H1 (cell line): ENCODE measurements at regions not wholly inside any gene's neighbourhood (a gene's known extent, or its start where the extent isn't known, plus 50 kb on each side); places are given as distances from the start of the nearest gene placed in this dataset.

Source experiments
- CTCF ChIA-PET: fragments of 300-600 bp; sonication (Branson Sonifier 250); formaldehyde crosslinking; loops from one replicate; lab custom pipeline; 2021; ENCODE audit not compliant: partially characterized antibody; lab: Charles Lee
- POLR2A ChIA-PET: fragments of 300-600 bp; sonication (Branson Sonifier 250); formaldehyde crosslinking; loops from one replicate; lab custom pipeline; 2021; ENCODE audit warnings: inconsistent platforms; ENCODE audit not compliant: partially characterized antibody; lab: Charles Lee
- DNase-seq, 2 experiments: peaks; one replicate each; pipeline versions ENCODE4 v3.0.0 to v3.0.0-alpha.2; 2010 to 2022; ENCODE audit warnings: low spot score in 2 of 2, low read depth in 1 of 2, mixed read lengths in 1 of 2
- FAIRE-seq: peaks from 2 replicates; lab custom pipeline; 2011; peaks lifted over from hg19 to GRCh38; lab: Jason Lieb, UNC
- H2AFZ ChIP-seq: 2 replicates; pipeline ENCODE4 v1.8.1; 2012; ENCODE audit warnings: low read length, inconsistent platforms
- H2AK5ac ChIP-seq: 2 replicates; pipeline ENCODE4 v1.6.1; 2013; ENCODE audit warnings: low read depth, low read length
- H2BK120ac ChIP-seq: replicated peaks from 2 replicates; pipeline ENCODE3; 2013; ENCODE audit warnings: low read depth, low read length, inconsistent platforms
- H2BK12ac ChIP-seq: 2 replicates; pipeline ENCODE4 v1.6.1; 2013; ENCODE audit warnings: low read depth, low read length
- H2BK15ac ChIP-seq: 2 replicates; pipeline ENCODE4 v1.6.1; 2013; ENCODE audit warnings: low read length
- H2BK20ac ChIP-seq: 2 replicates; pipeline ENCODE4 v1.6.1; 2013; ENCODE audit warnings: low read length
- H2BK5ac ChIP-seq: 2 replicates; pipeline ENCODE4 v1.6.1; 2013; ENCODE audit warnings: low read depth, low read length
- H3K14ac ChIP-seq: 2 replicates; pipeline ENCODE4 v1.6.1; 2013; ENCODE audit warnings: inconsistent platforms; ENCODE audit not compliant: insufficient read length
- H3K18ac ChIP-seq: 2 replicates; pipeline ENCODE4 v1.6.1; 2013; ENCODE audit warnings: low read length; ENCODE audit errors: extremely low read depth
- H3K23ac ChIP-seq: 2 replicates; pipeline ENCODE4 v1.6.1; 2013; ENCODE audit warnings: inconsistent platforms; ENCODE audit not compliant: insufficient read length
- H3K23me2 ChIP-seq: 2 replicates; pipeline ENCODE4 v1.6.1; 2013; ENCODE audit warnings: low read depth, low read length
- H3K27ac ChIP-seq: 2 replicates; pipeline ENCODE4 v1.6.1; 2011; ENCODE audit warnings: low read depth, low read length, inconsistent platforms
- H3K27me3 ChIP-seq, 4 experiments: replicated peaks in 1 of 4; 1 replicate in 1 of 4; 2 replicates in 3 of 4; pipeline versions ENCODE4 v1.6.1 to v1.8.1; 2011 to 2013; ENCODE audit warnings: low read length in 3 of 4, mild to moderate bottlenecking in 3 of 4, inconsistent platforms in 2 of 4, mixed read lengths in 2 of 4, moderate library complexity in 1 of 4; ENCODE audit not compliant: control insufficient read depth in 3 of 4, insufficient read depth in 3 of 4; ENCODE audit errors: extremely low read depth in 1 of 4
- H3K36me3 ChIP-seq, 4 experiments: 2 replicates each; pipeline versions ENCODE4 v1.6.1 to v1.8.1; 2011 to 2013; ENCODE audit warnings: mild to moderate bottlenecking in 4 of 4, low read length in 3 of 4, moderate library complexity in 2 of 4, control low read depth in 1 of 4, inconsistent platforms in 1 of 4; ENCODE audit not compliant: insufficient read depth in 4 of 4, control insufficient read depth in 2 of 4
- H3K4ac ChIP-seq: replicated peaks from 2 replicates; pipeline ENCODE3; 2013; ENCODE audit warnings: low read length, low read depth, mixed read lengths, inconsistent platforms; ENCODE audit not compliant: insufficient read length
- H3K4me1 ChIP-seq, 4 experiments: replicated peaks in 1 of 4; 1 replicate in 1 of 4; 2 replicates in 3 of 4; pipeline versions ENCODE4 v1.6.1 to v1.8.1; 2011 to 2013; ENCODE audit warnings: low read length in 3 of 4, inconsistent platforms in 2 of 4, mixed read lengths in 1 of 4; ENCODE audit not compliant: insufficient read depth in 4 of 4, control insufficient read depth in 3 of 4
- H3K4me2 ChIP-seq, 2 experiments: 2 replicates each; pipeline versions ENCODE4 v1.6.1 to v1.8.1; 2011 to 2013; ENCODE audit warnings: low read depth in 2 of 2, low read length in 2 of 2, control low read depth in 1 of 2, inconsistent platforms in 1 of 2, mild to moderate bottlenecking in 1 of 2; ENCODE audit not compliant: insufficient read depth in 1 of 2
- H3K4me3 ChIP-seq, 4 experiments: fragments of 200-600, 300-600 bp in 1 of 4; sonication (generic), shearing (Covaris generic), sonication (Bioruptor Twin) in 1 of 4; 2 replicates each; pipeline versions ENCODE4 v1.5.1 to v1.8.1; 2011 to 2016; ENCODE audit warnings: low read length in 4 of 4, low read depth in 3 of 4, control low read depth in 2 of 4, inconsistent platforms in 2 of 4, mild to moderate bottlenecking in 2 of 4, mixed read lengths in 1 of 4, moderate library complexity in 1 of 4; ENCODE audit not compliant: insufficient read depth in 2 of 4; ENCODE audit errors: extremely low read depth in 1 of 4
- H3K56ac ChIP-seq: replicated peaks from 2 replicates; pipeline ENCODE3; 2013; ENCODE audit warnings: low read depth, mild to moderate bottlenecking, mixed read lengths, low read length, inconsistent platforms; ENCODE audit not compliant: insufficient read length
- H3K79me1 ChIP-seq: 2 replicates; pipeline ENCODE4 v1.6.1; 2013; ENCODE audit warnings: low read depth, low read length, control low read depth
- H3K79me2 ChIP-seq, 2 experiments: 2 replicates each; pipeline versions ENCODE4 v1.6.1 to v1.8.1; 2012 to 2013; ENCODE audit warnings: low read length in 2 of 2, mild to moderate bottlenecking in 2 of 2, inconsistent platforms in 1 of 2; ENCODE audit not compliant: insufficient read depth in 2 of 2, control insufficient read depth in 1 of 2
- H3K9ac ChIP-seq, 4 experiments: replicated peaks in 1 of 4; 1 replicate in 1 of 4; 2 replicates in 3 of 4; pipeline versions ENCODE4 v1.6.1 to v1.8.1; 2011 to 2013; ENCODE audit warnings: low read depth in 3 of 4, low read length in 3 of 4, control low read depth in 2 of 4, mild to moderate bottlenecking in 2 of 4, moderate library complexity in 2 of 4, inconsistent platforms in 1 of 4; ENCODE audit errors: extremely low read depth in 1 of 4
- H3K9me3 ChIP-seq, 2 experiments: 2 replicates each; pipeline versions ENCODE4 v1.6.1 to v1.8.1; 2012 to 2013; ENCODE audit warnings: mild to moderate bottlenecking in 2 of 2, moderate library complexity in 2 of 2, control low read depth in 1 of 2, inconsistent platforms in 1 of 2, low read depth in 1 of 2, low read length in 1 of 2, mixed read lengths in 1 of 2; ENCODE audit not compliant: insufficient read depth in 2 of 2
- H4K20me1 ChIP-seq, 2 experiments: replicated peaks in 1 of 2; 2 replicates each; pipeline versions ENCODE3 to v1.8.1; 2011 to 2013; ENCODE audit warnings: inconsistent platforms in 2 of 2, low read length in 2 of 2, mild to moderate bottlenecking in 1 of 2; ENCODE audit not compliant: insufficient read depth in 2 of 2, control insufficient read depth in 1 of 2
- H4K5ac ChIP-seq: 2 replicates; pipeline ENCODE4 v1.6.1; 2013; ENCODE audit warnings: low read length, low read depth, mixed read lengths, inconsistent platforms; ENCODE audit not compliant: insufficient read length
- H4K8ac ChIP-seq: 2 replicates; pipeline ENCODE4 v1.8.0; 2013; ENCODE audit warnings: mild to moderate bottlenecking, moderate library complexity, low read length, inconsistent platforms; ENCODE audit not compliant: insufficient read depth; ENCODE audit errors: extremely low read depth
- H4K91ac ChIP-seq: replicated peaks from 2 replicates; pipeline ENCODE3; 2013; ENCODE audit warnings: low read length, mixed read lengths, inconsistent platforms; ENCODE audit not compliant: insufficient read length
- CBX8 ChIP-seq: fragments of 300-800, 300-1000 bp; sonication (generic); IDR thresholded peaks from 2 replicates; pipeline ENCODE4 v1.7.1; 2016; ENCODE audit warnings: low read depth, low read length, borderline replicate concordance
- CEBPB ChIP-seq: IDR thresholded peaks from 2 replicates; pipeline ENCODE4 v1.6.1; 2012; ENCODE audit warnings: low read depth, low read length
- FOSL1 ChIP-seq: IDR thresholded peaks from 2 replicates; pipeline ENCODE4 v1.6.1; 2011; ENCODE audit warnings: mild to moderate bottlenecking, low read depth, low read length, moderate library complexity; ENCODE audit not compliant: insufficient read depth
- JUN ChIP-seq: IDR thresholded peaks from 2 replicates; pipeline ENCODE4 v1.6.1; 2011; ENCODE audit warnings: low read depth, mild to moderate bottlenecking, improper control_type of control experiment, low read length
- NANOG ChIP-seq: IDR thresholded peaks from 2 replicates; pipeline ENCODE4 v1.6.1; 2011; ENCODE audit warnings: low read length, low read depth, mild to moderate bottlenecking, inconsistent platforms; ENCODE audit not compliant: insufficient read depth, poor library complexity, severe bottlenecking
- PHF8 ChIP-seq: fragments of 200-600 bp; sonication (generic); conservative IDR thresholded peaks from 2 replicates; pipeline ENCODE4 v1.7.1; 2012; ENCODE audit warnings: low read depth, mild to moderate bottlenecking, inconsistent platforms, low read length, moderate library complexity
- POLR2A ChIP-seq, 2 experiments: IDR thresholded peaks; 1 replicate in 1 of 2; 2 replicates in 1 of 2; pipeline ENCODE4 v1.6.1; 2011; ENCODE audit warnings: low read depth in 2 of 2, low read length in 2 of 2, mild to moderate bottlenecking in 2 of 2; ENCODE audit errors: control extremely low read depth in 1 of 2
- SIN3A ChIP-seq, 2 experiments: IDR thresholded peaks in 1 of 2; conservative IDR thresholded peaks in 1 of 2; 2 replicates each; pipeline ENCODE4 v1.6.1; 2011 to 2012; ENCODE audit warnings: low read length in 2 of 2, improper control_type of control experiment in 1 of 2, low read depth in 1 of 2, mild to moderate bottlenecking in 1 of 2
- YY1 ChIP-seq: IDR thresholded peaks from 2 replicates; pipeline ENCODE4 v1.6.1; 2011; ENCODE audit warnings: low read depth, mild to moderate bottlenecking, low read length
- WGBS, 2 experiments: shearing (Covaris generic) in 1 of 2; methylation state at CpG; one replicate each; pipeline versions ENCODE4 v1.1.6 to v1.1.7; 2013 to 2015; ENCODE audit warnings: low lambda C conversion rate in 2 of 2, mixed read lengths in 2 of 2, inconsistent platforms in 1 of 2, low coverage in 1 of 2, missing lambda C conversion rate in 1 of 2; ENCODE audit not compliant: insufficient replicate concordance in 2 of 2, insufficient coverage in 1 of 2, insufficient read length in 1 of 2; ENCODE audit errors: extremely low coverage in 1 of 2, missing lambda C conversion rate in 1 of 2; 5-methylcytosine and 5-hydroxymethylcytosine counted together
- TF ChIP-seq, protein P1 (sequence below), 3 experiments: IDR thresholded peaks; 1 replicate in 2 of 3; 2 replicates in 1 of 3; pipeline versions ENCODE4 v1.5.1 to v1.6.1; 2011; ENCODE audit warnings: low read length in 3 of 3, mild to moderate bottlenecking in 3 of 3, inconsistent platforms in 2 of 3, low read depth in 1 of 3, moderate library complexity in 1 of 3; ENCODE audit not compliant: insufficient read depth in 1 of 3; ENCODE audit errors: control extremely low read depth in 1 of 3

DNA sequence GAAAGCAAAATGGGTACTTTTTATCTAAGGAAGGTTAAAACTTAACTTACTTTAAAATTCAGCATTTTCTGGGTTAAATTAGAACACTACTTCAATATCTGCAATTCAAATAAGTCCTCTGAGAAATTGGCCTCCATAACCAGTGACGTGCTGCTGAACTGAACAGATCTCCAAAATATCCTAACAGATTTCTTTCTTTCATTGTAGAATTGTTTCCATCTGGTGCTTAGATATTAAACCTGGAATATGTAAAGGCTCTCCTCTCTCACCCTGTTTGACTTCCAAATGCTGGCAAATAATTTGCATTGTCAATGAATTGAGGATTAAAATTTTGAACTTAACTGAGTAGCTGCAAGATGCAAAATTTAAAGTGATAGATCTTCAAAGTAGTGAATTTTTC is 316.9 kb upstream of the CXADR start:
- Histone ChIP-seq H2BK120ac (no peak overlapping the region), H3K9ac (no peak overlapping the region), H4K5ac (no peak overlapping the region), H3K14ac (no peak overlapping the region), H2BK5ac (no peak overlapping the region), H3K18ac (no peak overlapping the region), H3K4me3 (no peak overlapping the region), H3K79me1 (no peaks in the 10 kb centered on the region), H3K4me1 (no peaks in the 10 kb centered on the region), H3K79me2 (no peaks in the 10 kb centered on the region), H3K4ac (no peak overlapping the region), H3K27me3 (no peaks in the 10 kb centered on the region), H4K91ac (no peak overlapping the region), H4K20me1 (no peaks in the 10 kb centered on the region), H3K23ac (no peak overlapping the region), H3K56ac (no peak overlapping the region), H2BK12ac (no peak overlapping the region), H2BK15ac (no peak overlapping the region), H2BK20ac (no peak overlapping the region), H3K9me3 (no peaks in the 10 kb centered on the region), H2AK5ac (no peak overlapping the region), H3K4me2 (no peak overlapping the region), H3K36me3 (no peaks in the 10 kb centered on the region), H3K23me2 (no peaks in the 10 kb centered on the region), H3K27ac (no peak overlapping the region), H4K8ac (no peak overlapping the region), H2AFZ (no peak overlapping the region)
- DNase-seq (no peak), FAIRE-seq (no peak)
- TF ChIP-seq JUN: no peak
- TF ChIP-seq SIN3A (conservative IDR thresholded peaks at IDR 0.05 in 1 of 2, IDR thresholded peaks at IDR 0.05 in 1 of 2; ENCODE audit: low read depth in 1 of 2, low read length in 2 of 2): no peak
- no peak for TF ChIP-seq CBX8
- TF ChIP-seq FOSL1: no peak
- TF ChIP-seq NANOG: no peak
- no peak for TF ChIP-seq PHF8
- TF ChIP-seq, protein P1, sequence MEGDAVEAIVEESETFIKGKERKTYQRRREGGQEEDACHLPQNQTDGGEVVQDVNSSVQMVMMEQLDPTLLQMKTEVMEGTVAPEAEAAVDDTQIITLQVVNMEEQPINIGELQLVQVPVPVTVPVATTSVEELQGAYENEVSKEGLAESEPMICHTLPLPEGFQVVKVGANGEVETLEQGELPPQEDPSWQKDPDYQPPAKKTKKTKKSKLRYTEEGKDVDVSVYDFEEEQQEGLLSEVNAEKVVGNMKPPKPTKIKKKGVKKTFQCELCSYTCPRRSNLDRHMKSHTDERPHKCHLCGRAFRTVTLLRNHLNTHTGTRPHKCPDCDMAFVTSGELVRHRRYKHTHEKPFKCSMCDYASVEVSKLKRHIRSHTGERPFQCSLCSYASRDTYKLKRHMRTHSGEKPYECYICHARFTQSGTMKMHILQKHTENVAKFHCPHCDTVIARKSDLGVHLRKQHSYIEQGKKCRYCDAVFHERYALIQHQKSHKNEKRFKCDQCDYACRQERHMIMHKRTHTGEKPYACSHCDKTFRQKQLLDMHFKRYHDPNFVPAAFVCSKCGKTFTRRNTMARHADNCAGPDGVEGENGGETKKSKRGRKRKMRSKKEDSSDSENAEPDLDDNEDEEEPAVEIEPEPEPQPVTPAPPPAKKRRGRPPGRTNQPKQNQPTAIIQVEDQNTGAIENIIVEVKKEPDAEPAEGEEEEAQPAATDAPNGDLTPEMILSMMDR (IDR thresholded peaks at IDR 0.05; ENCODE audit: control extremely low read depth in 1 of 3, insufficient read depth in 1 of 3, low read depth in 1 of 3, low read length in 3 of 3): no peak
- no peak for TF ChIP-seq CEBPB
- no peak for TF ChIP-seq YY1
- no peak for TF ChIP-seq POLR2A (IDR thresholded peaks at IDR 0.05; ENCODE audit: control extremely low read depth in 1 of 2, low read depth in 2 of 2, low read length in 2 of 2)
- POLR2A ChIA-PET: no interaction called here
- WGBS, 2 experiments: 67% methylated on average over 1 of the region's 1 CpG; no CpG with 5 or more reads in 1 of the 2 experiments
- CTCF ChIA-PET: no interaction called here
